GM21423 (cell line): ENCODE measurements at regions not wholly inside any gene's neighbourhood (a gene's known extent, or its start where the extent isn't known, plus 50 kb on each side); places are given as distances from the start of the nearest gene placed in this dataset.
"Not testable (repeated sequence)": the region's sequence is repeated elsewhere in the genome, so short reads cannot be mapped to it uniquely, and the experiment has no call there.

Source experiments
- ATAC-seq: cut with Tn5 transposase; IDR thresholded peaks from one replicate; pipeline ENCODE4 v1.9.1; 2021; ENCODE audit warnings: mild to moderate bottlenecking, moderate library complexity; ENCODE audit not compliant: unreplicated experiment

- ATAC-seq, result no peak
Observed at GRCh38 chr1:81547261-81547911, 253.3 kb upstream of the ADGRL2 start.

- no peak for ATAC-seq
Observed at GRCh38 chr1:81545734-81546133, 255.0 kb upstream of the ADGRL2 start.

- no peak for ATAC-seq
Observed at GRCh38 chr1:81543764-81544163, 257.0 kb upstream of the ADGRL2 start.

- ATAC-seq, result no peak
Observed at GRCh38 chr1:81542196-81542595, 258.5 kb upstream of the ADGRL2 start.

GRCh38 chr1:81540216-81540615 lies 260.5 kb upstream of the ADGRL2 start:
- no peak for ATAC-seq

- no peak for ATAC-seq
Observed at GRCh38 chr1:81529014-81529413, 271.7 kb upstream of the ADGRL2 start.

GRCh38 chr1:81525085-81525484 lies 275.6 kb upstream of the ADGRL2 start:
- no peak for ATAC-seq

- no peak for ATAC-seq
Observed at GRCh38 chr1:81519987-81520386, 280.7 kb upstream of the ADGRL2 start.

GRCh38 chr1:81517987-81518386 lies 282.7 kb upstream of the ADGRL2 start:
- no peak for ATAC-seq

GRCh38 chr1:81513796-81514354 lies 286.9 kb upstream of the ADGRL2 start:
- ATAC-seq, result no peak

GRCh38 chr1:81512252-81513003 lies 288.3 kb upstream of the ADGRL2 start:
- ATAC-seq, result no peak

GRCh38 chr1:81511281-81511680 lies 289.5 kb upstream of the ADGRL2 start:
- no peak for ATAC-seq

GRCh38 chr1:81510701-81511100 lies 290.0 kb upstream of the ADGRL2 start:
- no peak for ATAC-seq

- no peak for ATAC-seq
Observed at GRCh38 chr1:81509594-81509993, 291.1 kb upstream of the ADGRL2 start.

GRCh38 chr1:81506699-81507098 lies 294.0 kb upstream of the ADGRL2 start:
- no peak for ATAC-seq

GRCh38 chr1:81505831-81506230 lies 294.9 kb upstream of the ADGRL2 start:
- ATAC-seq, result peak; percentile 90

- not testable (repeated sequence) for ATAC-seq
Observed at GRCh38 chr1:81504820-81505219, 295.9 kb upstream of the ADGRL2 start.

GRCh38 chr1:81502705-81503104 lies 298.0 kb upstream of the ADGRL2 start:
- not testable (repeated sequence) for ATAC-seq

- ATAC-seq, result not testable (repeated sequence)
Observed at GRCh38 chr1:81501485-81501884, 299.2 kb upstream of the ADGRL2 start.

- no peak for ATAC-seq
Observed at GRCh38 chr1:81499487-81499886, 301.2 kb upstream of the ADGRL2 start.

- ATAC-seq, result no peak
Observed at GRCh38 chr1:81498471-81499462, 302.0 kb upstream of the ADGRL2 start.
